ENCODE measurements at regions not wholly inside any gene's neighbourhood (a gene's known extent, or its start where the extent isn't known, plus 50 kb on each side); places are given as distances from the start of the nearest gene placed in this dataset.

GRCh38 chr2:226002438-226002837, 602.9 kb downstream of the NYAP2 start:
- no peaks in the 10 kb centered on the region for H3K4me1 ChIP-seq (ENCODE audit: control insufficient read depth, insufficient read depth, low read length)
- H3K27me3 ChIP-seq (ENCODE audit: control insufficient read depth, insufficient read depth, low read length), result no peaks in the 10 kb centered on the region
- no peaks in the 10 kb centered on the region for H3K9me3 ChIP-seq (ENCODE audit: control insufficient read depth, insufficient read depth, low read length)
- no peaks in the 10 kb centered on the region for H3K36me3 ChIP-seq (ENCODE audit: control insufficient read depth, insufficient read depth, low read length)
- H3K4me3 ChIP-seq (ENCODE audit: low read depth, low read length), result no peak overlapping the region
- no peak overlapping the region for H3K9ac ChIP-seq (ENCODE audit: low read depth, low read length)

- Histone ChIP-seq H3K36me3 (ENCODE audit: control insufficient read depth, insufficient read depth, low read length) (no peaks in the 10 kb centered on the region), H3K9ac (ENCODE audit: low read depth, low read length) (no peak overlapping the region), H3K4me3 (ENCODE audit: low read depth, low read length) (no peak overlapping the region), H3K9me3 (ENCODE audit: control insufficient read depth, insufficient read depth, low read length) (no peaks in the 10 kb centered on the region), H3K27me3 (ENCODE audit: control insufficient read depth, insufficient read depth, low read length) (no peaks in the 10 kb centered on the region), H3K4me1 (ENCODE audit: control insufficient read depth, insufficient read depth, low read length) (no peaks in the 10 kb centered on the region)
Observed at GRCh38 chr2:226001716-226002115, 602.2 kb downstream of the NYAP2 start.

- Histone ChIP-seq H3K9me3 (ENCODE audit: control insufficient read depth, insufficient read depth, low read length) (no peaks in the 10 kb centered on the region), H3K36me3 (ENCODE audit: control insufficient read depth, insufficient read depth, low read length) (no peaks in the 10 kb centered on the region), H3K4me3 (ENCODE audit: low read depth, low read length) (no peak overlapping the region), H3K9ac (ENCODE audit: low read depth, low read length) (no peak overlapping the region), H3K27me3 (ENCODE audit: control insufficient read depth, insufficient read depth, low read length) (no peaks in the 10 kb centered on the region), H3K4me1 (ENCODE audit: control insufficient read depth, insufficient read depth, low read length) (no peaks in the 10 kb centered on the region)
Observed at GRCh38 chr2:225999692-226000091, 600.2 kb downstream of the NYAP2 start.

GRCh38 chr2:225998653-225999052, 599.1 kb downstream of the NYAP2 start:
- Histone ChIP-seq H3K9ac (ENCODE audit: low read depth, low read length) (no peak overlapping the region), H3K4me3 (ENCODE audit: low read depth, low read length) (no peak overlapping the region), H3K36me3 (ENCODE audit: control insufficient read depth, insufficient read depth, low read length) (no peaks in the 10 kb centered on the region), H3K27me3 (ENCODE audit: control insufficient read depth, insufficient read depth, low read length) (no peaks in the 10 kb centered on the region), H3K4me1 (ENCODE audit: control insufficient read depth, insufficient read depth, low read length) (no peaks in the 10 kb centered on the region), H3K9me3 (ENCODE audit: control insufficient read depth, insufficient read depth, low read length) (no peaks in the 10 kb centered on the region)

GRCh38 chr2:225998116-225998515, 598.6 kb downstream of the NYAP2 start:
- H3K9me3 ChIP-seq (ENCODE audit: control insufficient read depth, insufficient read depth, low read length), result no peaks in the 10 kb centered on the region
- H3K27me3 ChIP-seq (ENCODE audit: control insufficient read depth, insufficient read depth, low read length), result no peaks in the 10 kb centered on the region
- H3K36me3 ChIP-seq (ENCODE audit: control insufficient read depth, insufficient read depth, low read length), result no peaks in the 10 kb centered on the region
- no peaks in the 10 kb centered on the region for H3K4me1 ChIP-seq (ENCODE audit: control insufficient read depth, insufficient read depth, low read length)
- no peak overlapping the region for H3K9ac ChIP-seq (ENCODE audit: low read depth, low read length)
- H3K4me3 ChIP-seq (ENCODE audit: low read depth, low read length), result no peak overlapping the region

- Histone ChIP-seq H3K9ac (ENCODE audit: low read depth, low read length) (no peak overlapping the region), H3K4me1 (ENCODE audit: control insufficient read depth, insufficient read depth, low read length) (no peaks in the 10 kb centered on the region), H3K36me3 (ENCODE audit: control insufficient read depth, insufficient read depth, low read length) (no peaks in the 10 kb centered on the region), H3K4me3 (ENCODE audit: low read depth, low read length) (no peak overlapping the region), H3K27me3 (ENCODE audit: control insufficient read depth, insufficient read depth, low read length) (no peaks in the 10 kb centered on the region), H3K9me3 (ENCODE audit: control insufficient read depth, insufficient read depth, low read length) (no peaks in the 10 kb centered on the region)
Observed at GRCh38 chr2:225996462-225996828, 596.9 kb downstream of the NYAP2 start.

- H3K4me3 ChIP-seq (ENCODE audit: low read depth, low read length), result no peak overlapping the region
- no peaks in the 10 kb centered on the region for H3K36me3 ChIP-seq (ENCODE audit: control insufficient read depth, insufficient read depth, low read length)
- H3K9me3 ChIP-seq (ENCODE audit: control insufficient read depth, insufficient read depth, low read length), result no peaks in the 10 kb centered on the region
- no peaks in the 10 kb centered on the region for H3K27me3 ChIP-seq (ENCODE audit: control insufficient read depth, insufficient read depth, low read length)
- no peaks in the 10 kb centered on the region for H3K4me1 ChIP-seq (ENCODE audit: control insufficient read depth, insufficient read depth, low read length)
- no peak overlapping the region for H3K9ac ChIP-seq (ENCODE audit: low read depth, low read length)
Observed at GRCh38 chr2:225995796-225996461, 596.4 kb downstream of the NYAP2 start.

GRCh38 chr2:225994748-225995405, 595.4 kb downstream of the NYAP2 start:
- H3K27me3 ChIP-seq (ENCODE audit: control insufficient read depth, insufficient read depth, low read length), result no peaks in the 10 kb centered on the region
- H3K9me3 ChIP-seq (ENCODE audit: control insufficient read depth, insufficient read depth, low read length), result no peaks in the 10 kb centered on the region
- no peak overlapping the region for H3K9ac ChIP-seq (ENCODE audit: low read depth, low read length)
- H3K4me1 ChIP-seq (ENCODE audit: control insufficient read depth, insufficient read depth, low read length), result no peaks in the 10 kb centered on the region
- no peak overlapping the region for H3K4me3 ChIP-seq (ENCODE audit: low read depth, low read length)
- no peaks in the 10 kb centered on the region for H3K36me3 ChIP-seq (ENCODE audit: control insufficient read depth, insufficient read depth, low read length)

- no peaks in the 10 kb centered on the region for H3K36me3 ChIP-seq (ENCODE audit: control insufficient read depth, insufficient read depth, low read length)
- no peaks in the 10 kb centered on the region for H3K27me3 ChIP-seq (ENCODE audit: control insufficient read depth, insufficient read depth, low read length)
- H3K9me3 ChIP-seq (ENCODE audit: control insufficient read depth, insufficient read depth, low read length), result no peaks in the 10 kb centered on the region
- no peak overlapping the region for H3K9ac ChIP-seq (ENCODE audit: low read depth, low read length)
- H3K4me1 ChIP-seq (ENCODE audit: control insufficient read depth, insufficient read depth, low read length), result no peaks in the 10 kb centered on the region
- H3K4me3 ChIP-seq (ENCODE audit: low read depth, low read length), result no peak overlapping the region
Observed at GRCh38 chr2:225993430-225993829, 593.9 kb downstream of the NYAP2 start.

- no peak overlapping the region for H3K4me3 ChIP-seq (ENCODE audit: low read depth, low read length)
- no peaks in the 10 kb centered on the region for H3K4me1 ChIP-seq (ENCODE audit: control insufficient read depth, insufficient read depth, low read length)
- H3K9ac ChIP-seq (ENCODE audit: low read depth, low read length), result no peak overlapping the region
- no peaks in the 10 kb centered on the region for H3K9me3 ChIP-seq (ENCODE audit: control insufficient read depth, insufficient read depth, low read length)
- no peaks in the 10 kb centered on the region for H3K36me3 ChIP-seq (ENCODE audit: control insufficient read depth, insufficient read depth, low read length)
- no peaks in the 10 kb centered on the region for H3K27me3 ChIP-seq (ENCODE audit: control insufficient read depth, insufficient read depth, low read length)
Observed at GRCh38 chr2:225989809-225990208, 590.3 kb downstream of the NYAP2 start.

GRCh38 chr2:225980372-225980771, 580.9 kb downstream of the NYAP2 start:
- Histone ChIP-seq H3K27me3 (ENCODE audit: control insufficient read depth, insufficient read depth, low read length) (no peaks in the 10 kb centered on the region), H3K4me1 (ENCODE audit: control insufficient read depth, insufficient read depth, low read length) (no peaks in the 10 kb centered on the region), H3K9me3 (ENCODE audit: control insufficient read depth, insufficient read depth, low read length) (no peaks in the 10 kb centered on the region), H3K4me3 (ENCODE audit: low read depth, low read length) (no peak overlapping the region), H3K9ac (ENCODE audit: low read depth, low read length) (no peak overlapping the region), H3K36me3 (ENCODE audit: control insufficient read depth, insufficient read depth, low read length) (no peaks in the 10 kb centered on the region)

GRCh38 chr2:225971433-225971832, 571.9 kb downstream of the NYAP2 start:
- Histone ChIP-seq H3K4me1 (ENCODE audit: control insufficient read depth, insufficient read depth, low read length) (no peaks in the 10 kb centered on the region), H3K4me3 (ENCODE audit: low read depth, low read length) (no peak overlapping the region), H3K9ac (ENCODE audit: low read depth, low read length) (no peak overlapping the region), H3K27me3 (ENCODE audit: control insufficient read depth, insufficient read depth, low read length) (no peaks in the 10 kb centered on the region), H3K36me3 (ENCODE audit: control insufficient read depth, insufficient read depth, low read length) (no peaks in the 10 kb centered on the region), H3K9me3 (ENCODE audit: control insufficient read depth, insufficient read depth, low read length) (peaks cover 3% of the 10 kb centered on the region)

All from iPS-15b (cell line).